ENCODE measurements at regions not wholly inside any gene's neighbourhood (a gene's known extent, or its start where the extent isn't known, plus 50 kb on each side); places are given as distances from the start of the nearest gene placed in this dataset.

DNA sequence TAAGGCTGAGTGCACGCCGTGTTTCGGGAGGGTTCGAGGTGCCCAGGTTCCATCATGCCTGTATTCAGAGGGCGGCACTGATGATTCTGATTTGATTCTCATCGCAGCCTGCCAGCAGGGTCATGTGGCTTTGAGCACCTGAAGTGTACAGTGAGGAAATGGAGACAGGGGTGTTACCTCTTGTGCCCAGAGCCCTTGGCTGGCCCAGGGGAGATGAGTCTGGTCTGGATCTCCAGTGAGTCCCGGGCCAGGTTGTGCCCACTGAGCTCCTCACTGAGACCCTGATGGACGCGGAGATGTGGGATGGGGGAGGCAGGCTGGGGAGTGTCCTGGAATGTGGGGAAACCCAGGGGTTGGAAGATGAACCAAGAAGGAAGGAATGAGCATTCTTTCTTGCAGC is 54.7 kb downstream of the GADD45G start:
- peaks cover 13% of the 10 kb centered on the region for H3K4me1 Mint-ChIP-seq
- TF ChIP-seq CTCF (IDR thresholded peaks at IDR 0.05) = no peak
- H3K27ac Mint-ChIP-seq = no peak overlapping the region
- ATAC-seq (ENCODE audit: low read depth) = no peak
- no peak for DNase-seq
- ChIA-PET POLR2A (no interaction called here), CTCF (no interaction called here)
- H3K36me3 Mint-ChIP-seq (ENCODE audit: low read depth) = no peaks in the 10 kb centered on the region
- peaks cover 16% of the 10 kb centered on the region for H3K27me3 Mint-ChIP-seq
- H3K4me3 Mint-ChIP-seq = no peak overlapping the region
- H3K9me3 Mint-ChIP-seq = no peaks in the 10 kb centered on the region
- intact Hi-C loops (cut with micrococcal nuclease) = no loop called here

- DNase-seq = no peak
- TF ChIP-seq CTCF (IDR thresholded peaks at IDR 0.05) = no peak
- ChIA-PET CTCF (no interaction called here), POLR2A (interaction anchor here (0.7 kb wide), 1 partner anchor 16 kb away, joined by 7 read pairs; no protein-coding TSS in a partner anchor)
- H3K36me3 Mint-ChIP-seq (ENCODE audit: low read depth) = no peaks in the 10 kb centered on the region
- peaks cover 20% of the 10 kb centered on the region for H3K27me3 Mint-ChIP-seq
- H3K4me1 Mint-ChIP-seq = peaks cover 13% of the 10 kb centered on the region
- no peaks in the 10 kb centered on the region for H3K9me3 Mint-ChIP-seq
- no peak for ATAC-seq (ENCODE audit: low read depth)
- intact Hi-C loops (cut with micrococcal nuclease) = no loop called here
- no peak overlapping the region for H3K4me3 Mint-ChIP-seq
- no peak overlapping the region for H3K27ac Mint-ChIP-seq
These were observed 55.3 kb downstream of the GADD45G start for GRCh38 chr9:89659891-89660685.

- no peaks in the 10 kb centered on the region for H3K36me3 Mint-ChIP-seq (ENCODE audit: low read depth)
- DNase-seq = no peak
- intact Hi-C loops (cut with micrococcal nuclease) = no loop called here
- H3K4me1 Mint-ChIP-seq = peaks cover 8% of the 10 kb centered on the region
- ATAC-seq (ENCODE audit: low read depth) = no peak
- CTCF ChIA-PET = no interaction called here
- POLR2A ChIA-PET = no interaction called here
- no peak for TF ChIP-seq CTCF (IDR thresholded peaks at IDR 0.05)
- no peak overlapping the region for H3K27ac Mint-ChIP-seq
- H3K27me3 Mint-ChIP-seq = peaks cover 26% of the 10 kb centered on the region
- no peak overlapping the region for H3K4me3 Mint-ChIP-seq
- H3K9me3 Mint-ChIP-seq = no peaks in the 10 kb centered on the region
These were observed 56.7 kb downstream of the GADD45G start for GRCh38 chr9:89661391-89661949.

GRCh38 chr9:89661956-89662717 is 57.3 kb downstream of the GADD45G start:
- ChIA-PET POLR2A (no interaction called here), CTCF (no interaction called here)
- Mint-ChIP-seq H3K27ac (no peak overlapping the region), H3K4me3 (no peak overlapping the region), H3K36me3 (ENCODE audit: low read depth) (no peaks in the 10 kb centered on the region), H3K27me3 (peaks cover 26% of the 10 kb centered on the region), H3K4me1 (peaks cover 3% of the 10 kb centered on the region), H3K9me3 (no peaks in the 10 kb centered on the region)
- intact Hi-C loops (cut with micrococcal nuclease) = no loop called here
- no peak for TF ChIP-seq CTCF (IDR thresholded peaks at IDR 0.05)
- DNase-seq (no peak), ATAC-seq (ENCODE audit: low read depth) (no peak)

Measured in activated B cell treated with CpG ODN at 0.5 μM for 24 hours (primary cell).